ENCODE measurements at regions not wholly inside any gene's neighbourhood (a gene's known extent, or its start where the extent isn't known, plus 50 kb on each side); places are given as distances from the start of the nearest gene placed in this dataset.

DNA sequence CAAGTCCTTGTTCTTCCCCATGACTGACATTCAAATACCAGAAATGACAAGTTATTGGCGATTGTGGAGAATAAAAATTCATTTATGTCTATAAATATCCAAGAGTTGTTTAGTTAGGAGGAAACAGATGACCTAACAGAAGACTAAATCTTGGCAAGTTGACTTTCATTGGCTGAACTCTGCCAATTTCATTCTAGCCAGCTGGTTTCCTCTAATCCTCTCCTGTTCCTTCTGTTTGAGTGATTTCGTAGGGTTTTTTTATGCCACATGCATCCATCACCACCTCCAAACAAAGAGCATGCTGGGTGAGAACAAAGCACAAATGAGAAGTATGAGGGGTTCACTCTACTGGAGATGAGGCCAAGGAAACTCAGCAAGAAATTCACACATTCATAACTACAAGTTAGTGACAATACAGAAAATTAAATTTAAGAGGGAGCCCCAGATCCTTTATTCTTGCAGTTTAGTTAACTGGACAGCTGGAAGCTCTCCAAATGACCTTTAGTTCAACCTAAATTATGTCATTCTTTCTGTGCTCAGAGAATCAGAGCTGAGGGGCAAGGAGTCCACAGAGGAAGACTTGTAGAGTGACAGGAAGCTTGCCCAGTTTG is 932.0 kb downstream of the TLE4 start:
- TF ChIP-seq NRF1 (IDR thresholded peaks at IDR 0.05; ENCODE audit: low read depth, low read length) (no peak), CTCF (IDR thresholded peaks at IDR 0.05; ENCODE audit: control extremely low read depth in 1 of 3, insufficient read depth in 1 of 3, low read depth in 1 of 3, low read length in 3 of 3) (no peak), CHD1 (IDR thresholded peaks at IDR 0.05; ENCODE audit: low read depth, low read length) (no peak), HDAC2 (IDR thresholded peaks at IDR 0.05; ENCODE audit: borderline replicate concordance in 1 of 2, low read depth in 2 of 2, low read length in 2 of 2) (no peak), EZH2 (IDR thresholded peaks at IDR 0.05; ENCODE audit: low read depth, low read length, severe bottlenecking) (no peak), RBBP5 (IDR thresholded peaks at IDR 0.05; ENCODE audit: borderline replicate concordance, low read depth, low read length) (no peak)
